Stimulated activated naive B cell treated with anti-CD40 and anti-IgM and Interleukin-4, amounts not matched to agents 10 μg/mL and 1 μg/mL and 100 μg/mL, for 72 hours (primary cell): ENCODE measurements at regions not wholly inside any gene's neighbourhood (a gene's known extent, or its start where the extent isn't known, plus 50 kb on each side); places are given as distances from the start of the nearest gene placed in this dataset.

Experiments
- ATAC-seq, 2 donors: fragments of 150-1000 bp; cut with Tn5 transposase; replicated peaks; 2 replicates each; pipeline ENCODE4 v1.10.0; 2021; ENCODE audit warnings: moderate library complexity in 1 of 2
- DNase-seq: peaks from one replicate; pipeline ENCODE4 v3.0.0; 2021
- H3K27ac Mint-ChIP-seq: one replicate; pipeline ENCODE4 v1.8.0; 2022; ENCODE audit warnings: mild to moderate bottlenecking, mixed read lengths
- H3K27me3 Mint-ChIP-seq, 2 donors: one replicate each; pipeline ENCODE4 v1.8.0; 2022; ENCODE audit warnings: mixed read lengths in 2 of 2
- H3K36me3 Mint-ChIP-seq, 2 donors: one replicate each; pipeline ENCODE4 v1.8.0; 2022; ENCODE audit warnings: mixed read lengths in 2 of 2, mild to moderate bottlenecking in 1 of 2
- H3K4me1 Mint-ChIP-seq, 2 donors: one replicate each; pipeline ENCODE4 v1.8.0; 2022; ENCODE audit warnings: mixed read lengths in 2 of 2, mild to moderate bottlenecking in 1 of 2
- H3K4me3 Mint-ChIP-seq, 2 donors: one replicate each; pipeline ENCODE4 v1.8.0; 2022; ENCODE audit warnings: mild to moderate bottlenecking in 2 of 2, mixed read lengths in 2 of 2, moderate library complexity in 1 of 2
- H3K9me3 Mint-ChIP-seq, 2 donors: one replicate each; pipeline ENCODE4 v1.8.0; 2022; ENCODE audit warnings: mixed read lengths in 2 of 2, mild to moderate bottlenecking in 1 of 2

GRCh38 chr15:37801529-37801928 is 132.9 kb upstream of the TMCO5A start:
- no peak for ATAC-seq
- Mint-ChIP-seq H3K27me3 (peaks cover 0 to 11% of the 10 kb centered on the region in 2 donors), H3K4me1 (no peaks in the 10 kb centered on the region), H3K9me3 (no peaks in the 10 kb centered on the region), H3K36me3 (no peaks in the 10 kb centered on the region), H3K27ac (no peak overlapping the region), H3K4me3 (no peak overlapping the region)
- no peak for DNase-seq

GRCh38 chr15:37806808-37807207 is 127.6 kb upstream of the TMCO5A start:
- H3K27me3 Mint-ChIP-seq: peaks cover 0 to 10% of the 10 kb centered on the region in 2 donors
- no peaks in the 10 kb centered on the region for H3K36me3 Mint-ChIP-seq
- ATAC-seq (no peak), DNase-seq (no peak)
- no peaks in the 10 kb centered on the region for H3K9me3 Mint-ChIP-seq
- H3K4me3 Mint-ChIP-seq: no peak overlapping the region
- H3K27ac Mint-ChIP-seq: no peak overlapping the region
- no peaks in the 10 kb centered on the region for H3K4me1 Mint-ChIP-seq

GRCh38 chr15:37810381-37810780 is 124.1 kb upstream of the TMCO5A start:
- Mint-ChIP-seq H3K27ac (no peak overlapping the region), H3K9me3 (no peaks in the 10 kb centered on the region), H3K4me3 (no peak overlapping the region), H3K4me1 (no peaks in the 10 kb centered on the region), H3K27me3 (no peaks in the 10 kb centered on the region), H3K36me3 (no peaks in the 10 kb centered on the region)
- no peak for ATAC-seq
- no peak for DNase-seq

GRCh38 chr15:37813306-37813705 is 121.1 kb upstream of the TMCO5A start:
- no peaks in the 10 kb centered on the region for H3K9me3 Mint-ChIP-seq
- no peak overlapping the region for H3K4me3 Mint-ChIP-seq
- no peaks in the 10 kb centered on the region for H3K4me1 Mint-ChIP-seq
- DNase-seq: no peak
- H3K27me3 Mint-ChIP-seq: no peaks in the 10 kb centered on the region
- no peak overlapping the region for H3K27ac Mint-ChIP-seq
- H3K36me3 Mint-ChIP-seq: no peaks in the 10 kb centered on the region
- ATAC-seq: no peak

GRCh38 chr15:37814847-37815515 is 119.5 kb upstream of the TMCO5A start:
- H3K27ac Mint-ChIP-seq: no peak overlapping the region
- H3K36me3 Mint-ChIP-seq: no peaks in the 10 kb centered on the region
- ATAC-seq: no peak
- no peak for DNase-seq
- H3K9me3 Mint-ChIP-seq: no peaks in the 10 kb centered on the region
- H3K4me1 Mint-ChIP-seq: no peaks in the 10 kb centered on the region
- no peaks in the 10 kb centered on the region for H3K27me3 Mint-ChIP-seq
- no peak overlapping the region for H3K4me3 Mint-ChIP-seq

- Mint-ChIP-seq H3K4me3 (no peak overlapping the region), H3K27ac (no peak overlapping the region), H3K36me3 (no peaks in the 10 kb centered on the region), H3K27me3 (no peaks in the 10 kb centered on the region), H3K9me3 (no peaks in the 10 kb centered on the region), H3K4me1 (no peaks in the 10 kb centered on the region)
- no peak for DNase-seq
- ATAC-seq: no peak
Measured at GRCh38 chr15:37818152-37818677, 116.2 kb upstream of the TMCO5A start.

GRCh38 chr15:37819191-37819590 is 115.2 kb upstream of the TMCO5A start:
- H3K9me3 Mint-ChIP-seq: no peaks in the 10 kb centered on the region
- no peaks in the 10 kb centered on the region for H3K4me1 Mint-ChIP-seq
- ATAC-seq (no peak), DNase-seq (no peak)
- H3K36me3 Mint-ChIP-seq: no peaks in the 10 kb centered on the region
- no peaks in the 10 kb centered on the region for H3K27me3 Mint-ChIP-seq
- H3K4me3 Mint-ChIP-seq: no peak overlapping the region
- no peak overlapping the region for H3K27ac Mint-ChIP-seq

- no peak for ATAC-seq
- Mint-ChIP-seq H3K27ac (no peak overlapping the region), H3K27me3 (peaks cover 0 to 6% of the 10 kb centered on the region in 2 donors), H3K4me1 (no peaks in the 10 kb centered on the region), H3K36me3 (no peaks in the 10 kb centered on the region), H3K4me3 (no peak overlapping the region), H3K9me3 (no peaks in the 10 kb centered on the region)
- no peak for DNase-seq
Measured at GRCh38 chr15:37820380-37821128, 113.9 kb upstream of the TMCO5A start.

- Mint-ChIP-seq H3K27me3 (peaks cover 0 to 12% of the 10 kb centered on the region in 2 donors), H3K4me1 (no peaks in the 10 kb centered on the region), H3K27ac (no peak overlapping the region), H3K4me3 (no peak overlapping the region), H3K36me3 (no peaks in the 10 kb centered on the region), H3K9me3 (no peaks in the 10 kb centered on the region)
- DNase-seq (no peak), ATAC-seq (no peak)
Measured at GRCh38 chr15:37823601-37824275, 110.7 kb upstream of the TMCO5A start.

- ATAC-seq (no peak), DNase-seq (no peak)
- no peak overlapping the region for H3K4me3 Mint-ChIP-seq
- no peaks in the 10 kb centered on the region for H3K9me3 Mint-ChIP-seq
- peaks cover 0 to 12% of the 10 kb centered on the region in 2 donors for H3K27me3 Mint-ChIP-seq
- no peak overlapping the region for H3K27ac Mint-ChIP-seq
- H3K4me1 Mint-ChIP-seq: no peaks in the 10 kb centered on the region
- H3K36me3 Mint-ChIP-seq: no peaks in the 10 kb centered on the region
Measured at GRCh38 chr15:37824717-37825382, 109.6 kb upstream of the TMCO5A start.

- no peak overlapping the region for H3K4me3 Mint-ChIP-seq
- no peaks in the 10 kb centered on the region for H3K36me3 Mint-ChIP-seq
- no peaks in the 10 kb centered on the region for H3K27me3 Mint-ChIP-seq
- H3K9me3 Mint-ChIP-seq: peaks cover 6 to 11% of the 10 kb centered on the region in 2 donors
- H3K27ac Mint-ChIP-seq: no peak overlapping the region
- H3K4me1 Mint-ChIP-seq: no peaks in the 10 kb centered on the region
- DNase-seq (no peak), ATAC-seq (no peak)
Measured at GRCh38 chr15:37837276-37837675, 97.2 kb upstream of the TMCO5A start.

GRCh38 chr15:37847776-37848175 is 86.7 kb upstream of the TMCO5A start:
- H3K4me3 Mint-ChIP-seq: no peak overlapping the region
- no peak overlapping the region for H3K27ac Mint-ChIP-seq
- no peak for DNase-seq
- ATAC-seq: no peak
- H3K27me3 Mint-ChIP-seq: no peaks in the 10 kb centered on the region
- H3K9me3 Mint-ChIP-seq: no peaks in the 10 kb centered on the region
- H3K36me3 Mint-ChIP-seq: no peaks in the 10 kb centered on the region
- no peaks in the 10 kb centered on the region for H3K4me1 Mint-ChIP-seq

GRCh38 chr15:37856109-37856508 is 78.3 kb upstream of the TMCO5A start:
- Mint-ChIP-seq H3K4me3 (no peak overlapping the region), H3K27me3 (no peaks in the 10 kb centered on the region), H3K27ac (no peak overlapping the region), H3K36me3 (no peaks in the 10 kb centered on the region), H3K9me3 (peaks cover 0 to 4% of the 10 kb centered on the region in 2 donors), H3K4me1 (no peaks in the 10 kb centered on the region)
- DNase-seq (no peak), ATAC-seq (no peak)

GRCh38 chr15:37860896-37861295 is 73.5 kb upstream of the TMCO5A start:
- H3K27ac Mint-ChIP-seq: no peak overlapping the region
- H3K27me3 Mint-ChIP-seq: no peaks in the 10 kb centered on the region
- no peaks in the 10 kb centered on the region for H3K4me1 Mint-ChIP-seq
- H3K36me3 Mint-ChIP-seq: no peaks in the 10 kb centered on the region
- DNase-seq (no peak), ATAC-seq (no peak)
- H3K9me3 Mint-ChIP-seq: peaks cover 3 to 5% of the 10 kb centered on the region in 2 donors
- H3K4me3 Mint-ChIP-seq: no peak overlapping the region
